22Rv1 (cell line): ENCODE measurements at regions not wholly inside any gene's neighbourhood (a gene's known extent, or its start where the extent isn't known, plus 50 kb on each side); places are given as distances from the start of the nearest gene placed in this dataset.

Experiments
- ZFX ChIP-seq: fragments of 450-650 bp; IDR thresholded peaks from 2 replicates; pipeline ENCODE4 v1.6.1; 2017; ENCODE audit warnings: antibody characterized with exemption, borderline replicate concordance
- TF ChIP-seq, protein P1 (sequence below): fragments of 450-650 bp; IDR thresholded peaks from 2 replicates; pipeline ENCODE4 v1.5.1; 2017; ENCODE audit warnings: mild to moderate bottlenecking

DNA sequence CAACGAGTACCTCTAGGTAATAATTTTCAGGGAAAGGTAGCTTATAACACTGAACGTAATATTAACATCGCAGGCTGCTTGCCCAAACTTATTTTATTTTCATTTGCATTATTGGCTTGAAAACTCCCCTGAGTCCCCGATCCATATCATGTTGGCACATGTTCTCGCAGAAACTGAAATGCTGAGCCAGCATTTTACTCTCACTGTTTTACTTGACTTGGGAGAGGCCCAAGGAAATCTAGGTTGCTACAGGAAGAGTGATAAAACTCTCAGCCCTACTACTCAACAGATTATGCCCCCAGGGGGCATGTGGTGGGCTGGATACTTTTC is 183.5 kb upstream of the HABP2 start:
- TF ChIP-seq, protein P1, sequence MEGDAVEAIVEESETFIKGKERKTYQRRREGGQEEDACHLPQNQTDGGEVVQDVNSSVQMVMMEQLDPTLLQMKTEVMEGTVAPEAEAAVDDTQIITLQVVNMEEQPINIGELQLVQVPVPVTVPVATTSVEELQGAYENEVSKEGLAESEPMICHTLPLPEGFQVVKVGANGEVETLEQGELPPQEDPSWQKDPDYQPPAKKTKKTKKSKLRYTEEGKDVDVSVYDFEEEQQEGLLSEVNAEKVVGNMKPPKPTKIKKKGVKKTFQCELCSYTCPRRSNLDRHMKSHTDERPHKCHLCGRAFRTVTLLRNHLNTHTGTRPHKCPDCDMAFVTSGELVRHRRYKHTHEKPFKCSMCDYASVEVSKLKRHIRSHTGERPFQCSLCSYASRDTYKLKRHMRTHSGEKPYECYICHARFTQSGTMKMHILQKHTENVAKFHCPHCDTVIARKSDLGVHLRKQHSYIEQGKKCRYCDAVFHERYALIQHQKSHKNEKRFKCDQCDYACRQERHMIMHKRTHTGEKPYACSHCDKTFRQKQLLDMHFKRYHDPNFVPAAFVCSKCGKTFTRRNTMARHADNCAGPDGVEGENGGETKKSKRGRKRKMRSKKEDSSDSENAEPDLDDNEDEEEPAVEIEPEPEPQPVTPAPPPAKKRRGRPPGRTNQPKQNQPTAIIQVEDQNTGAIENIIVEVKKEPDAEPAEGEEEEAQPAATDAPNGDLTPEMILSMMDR, result no peak
- TF ChIP-seq ZFX, result no peak
